Hepatic stellate cell (primary cell): ENCODE measurements at regions not wholly inside any gene's neighbourhood (a gene's known extent, or its start where the extent isn't known, plus 50 kb on each side); places are given as distances from the start of the nearest gene placed in this dataset.

Experiments used
- DNase-seq: peaks from one replicate; pipeline ENCODE4 v3.0.0; 2011; ENCODE audit warnings: low spot score

DNA sequence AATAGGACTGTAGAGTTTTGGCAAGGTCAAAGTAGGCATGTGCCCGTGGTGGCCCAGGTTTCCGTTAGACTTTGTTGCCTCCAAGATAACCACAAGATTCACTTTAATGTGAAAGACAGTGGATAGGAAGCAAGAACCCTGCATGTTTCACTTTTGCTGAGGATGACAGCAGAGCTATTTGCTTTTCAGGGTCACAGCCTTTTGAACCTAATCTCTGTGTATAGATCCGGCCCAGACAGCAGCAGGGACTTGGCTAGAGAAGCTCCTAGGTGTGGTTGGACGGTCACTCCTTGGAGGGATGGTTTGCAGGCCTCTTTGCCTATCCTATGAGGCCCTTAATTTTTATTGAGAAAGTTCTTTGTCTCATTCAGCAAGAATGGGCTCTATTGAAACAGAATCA lies 538.8 kb downstream of the HACE1 start:
- DNase-seq: no peak

DNA sequence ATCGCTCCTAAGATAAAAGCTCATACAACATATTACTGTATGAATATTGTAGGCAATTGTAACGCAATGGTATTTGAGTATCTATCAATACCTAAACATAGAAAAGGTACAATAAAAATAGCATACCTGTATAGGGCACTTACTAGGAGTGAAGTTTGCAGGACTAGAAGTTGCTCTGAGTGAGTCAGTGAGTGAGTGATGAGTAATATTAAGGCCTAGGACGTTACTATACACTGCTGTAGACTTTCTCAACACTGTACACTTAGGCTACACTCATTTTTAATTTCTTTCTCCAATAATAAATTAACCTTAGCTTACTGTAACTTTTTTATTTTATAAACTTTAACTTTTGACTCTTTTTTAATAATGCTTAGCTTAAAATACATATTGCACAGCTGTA lies 546.9 kb downstream of the HACE1 start:
- no peak for DNase-seq

DNA sequence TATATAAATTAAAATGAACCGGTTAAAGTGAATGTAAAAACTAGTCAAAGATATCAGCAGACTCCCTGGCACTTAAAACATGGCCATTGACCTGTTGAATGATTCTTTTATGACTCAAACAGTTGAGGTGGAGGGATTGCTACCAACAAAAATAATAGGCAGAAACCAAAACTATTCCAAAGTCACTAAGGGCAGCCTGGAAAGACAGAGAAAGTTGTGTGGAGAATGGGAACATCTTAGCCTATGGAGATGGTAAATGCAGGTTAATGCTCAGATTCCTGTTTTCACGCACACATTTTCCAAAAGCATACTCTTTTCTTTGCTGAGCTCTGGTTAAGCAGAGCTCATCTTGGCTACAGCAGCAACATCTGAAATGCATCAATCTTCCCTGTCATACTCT lies 553.5 kb downstream of the HACE1 start:
- DNase-seq: no peak

DNA sequence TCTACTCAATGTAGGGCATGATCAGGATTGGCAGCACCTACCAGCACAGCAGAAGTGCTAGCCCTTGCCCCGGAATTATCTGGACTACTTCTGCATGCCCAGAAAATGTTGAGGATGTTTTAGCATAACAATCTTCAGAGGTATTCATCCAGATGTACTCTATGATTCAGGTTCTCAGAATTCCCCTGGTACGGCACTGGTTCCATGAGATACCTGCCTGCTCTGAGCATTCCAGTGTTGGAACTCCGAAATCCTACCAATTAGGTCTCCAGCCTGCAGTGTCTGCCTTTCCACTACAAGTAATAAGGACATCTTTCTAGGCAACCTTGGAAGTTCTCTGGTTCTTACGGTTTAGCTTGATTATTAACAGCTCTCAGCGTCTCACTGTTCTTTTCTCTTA lies 554.5 kb downstream of the HACE1 start:
- no peak for DNase-seq

DNA sequence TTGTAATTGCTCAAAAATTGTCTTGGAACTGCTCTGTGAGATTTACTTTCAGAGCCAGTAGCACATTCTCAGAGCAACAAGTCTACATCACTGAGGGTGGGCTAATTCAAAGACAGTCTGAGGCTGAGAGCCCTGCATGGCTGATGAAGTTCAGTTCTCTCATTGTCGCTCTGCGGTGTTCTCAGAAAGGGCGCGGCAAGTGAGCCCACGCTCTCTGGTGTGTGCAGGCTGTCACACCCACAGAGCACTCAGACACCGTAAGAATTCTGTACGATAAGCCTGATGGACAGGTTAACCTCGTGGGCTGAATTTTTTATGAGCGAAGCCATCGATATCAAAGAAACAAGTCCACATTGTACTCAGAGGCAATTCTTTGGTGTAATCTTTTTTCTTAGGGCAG lies 557.8 kb downstream of the HACE1 start:
- no peak for DNase-seq

DNA sequence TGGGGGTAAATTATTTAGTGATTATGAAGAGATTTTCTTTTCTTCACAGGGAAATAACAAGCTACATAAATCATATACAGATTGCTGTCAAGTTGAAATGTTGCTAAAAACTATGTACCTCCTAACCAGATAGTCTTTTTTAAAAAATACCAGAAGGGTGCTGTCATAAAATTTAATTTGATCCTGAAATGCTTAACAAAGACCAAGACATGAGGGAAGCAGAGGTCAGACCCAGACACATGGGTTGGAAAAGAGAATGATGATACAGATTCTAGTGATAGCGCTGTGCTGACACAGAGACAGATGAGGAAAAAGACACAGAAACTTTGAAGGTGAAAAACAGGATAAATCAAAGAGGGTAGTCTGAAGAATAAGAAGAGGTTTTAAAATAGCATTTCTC lies 573.1 kb downstream of the HACE1 start:
- DNase-seq: no peak

DNA sequence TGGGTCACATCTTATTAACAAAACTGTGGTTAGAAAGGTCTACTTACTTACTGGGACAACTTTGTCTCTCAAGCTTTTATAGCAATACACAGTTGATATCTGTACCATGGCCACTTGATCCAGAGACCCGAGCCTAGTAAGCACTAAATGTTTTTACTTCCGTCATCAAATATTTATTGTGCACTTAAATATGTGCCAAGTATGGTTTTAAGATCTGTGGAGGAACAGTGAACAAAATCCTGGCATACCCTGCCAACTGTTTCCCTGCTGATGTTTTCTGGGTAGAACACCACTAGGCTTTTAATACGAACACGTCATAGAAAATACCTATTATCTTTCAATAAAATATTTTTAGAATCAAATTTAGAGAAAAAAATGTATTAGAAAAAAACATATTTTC lies 574.8 kb downstream of the HACE1 start:
- no peak for DNase-seq

DNA sequence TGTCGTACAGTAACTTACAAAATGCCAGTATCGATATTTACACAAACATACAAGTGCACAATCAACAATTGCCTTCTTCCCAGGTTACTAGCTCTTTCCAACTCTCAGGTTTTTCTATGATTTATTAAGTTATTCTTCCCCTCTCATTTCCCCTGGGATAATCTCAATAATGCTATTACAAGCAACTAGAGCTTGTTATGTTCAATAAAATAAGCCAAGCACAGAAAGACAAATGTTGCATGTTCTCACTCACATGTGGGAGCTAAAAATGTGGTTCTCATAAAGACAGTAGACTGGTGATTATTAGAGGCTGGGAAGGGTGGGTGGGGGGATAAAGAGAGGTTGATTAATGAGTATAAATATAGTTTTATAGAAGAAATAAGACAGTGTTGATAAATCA lies 577.1 kb downstream of the HACE1 start:
- DNase-seq: no peak

DNA sequence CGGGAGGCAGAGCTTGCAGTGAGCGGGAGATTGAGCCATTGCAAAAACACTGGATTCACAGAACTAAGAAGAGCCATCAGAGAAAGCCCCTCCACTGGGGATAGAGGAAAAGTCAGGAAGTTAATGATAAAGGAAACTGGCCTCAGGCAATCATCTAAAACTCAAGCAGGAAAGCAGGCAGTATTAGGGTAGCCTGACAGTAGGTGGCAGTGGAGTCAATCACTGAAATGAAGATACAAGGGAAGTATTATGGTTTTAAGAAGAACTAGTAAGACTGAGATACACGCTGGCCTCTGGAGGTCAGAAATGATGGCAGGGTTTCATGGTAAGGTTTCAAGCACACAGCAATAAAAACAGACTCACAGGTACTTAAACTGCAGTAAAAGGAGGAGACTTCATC lies 578.3 kb downstream of the HACE1 start:
- DNase-seq: no peak

DNA sequence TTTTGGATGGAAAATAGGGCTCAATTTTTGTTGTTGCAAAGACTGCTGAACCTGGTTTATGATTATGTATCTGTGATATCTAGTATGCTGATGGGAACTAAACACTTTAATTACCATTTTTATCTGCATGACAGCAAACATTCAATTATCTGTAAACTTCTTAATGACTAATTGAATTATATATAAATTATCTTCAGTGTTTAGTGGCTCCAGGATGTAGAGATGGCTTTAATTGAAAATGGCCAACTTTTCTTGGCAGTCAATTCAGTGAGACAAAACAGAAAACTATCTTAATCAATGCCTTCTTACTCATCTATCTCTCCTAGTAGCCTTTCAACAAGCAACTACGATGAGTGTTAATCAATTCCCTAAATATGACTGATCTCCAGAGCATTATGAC lies 591.3 kb downstream of the HACE1 start:
- DNase-seq: no peak

DNA sequence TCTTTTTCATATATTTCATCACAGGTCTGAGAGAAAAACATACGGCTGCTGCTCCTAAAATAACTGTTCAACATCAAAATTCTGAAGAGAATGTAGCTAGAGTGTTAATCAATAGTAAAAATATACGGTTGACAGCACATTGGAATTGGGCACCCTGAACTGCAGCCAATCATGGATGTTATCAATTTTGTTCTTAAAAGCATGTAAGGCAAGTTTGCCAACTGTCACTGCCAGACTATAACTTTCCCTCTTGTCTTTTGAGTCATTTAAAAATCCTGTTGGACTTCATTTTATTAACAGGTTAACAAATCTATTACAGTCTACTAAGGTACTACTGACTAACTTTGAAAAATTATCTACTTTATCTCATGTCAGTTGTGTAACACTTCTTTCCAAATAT lies 592.8 kb downstream of the HACE1 start:
- DNase-seq: no peak

DNA sequence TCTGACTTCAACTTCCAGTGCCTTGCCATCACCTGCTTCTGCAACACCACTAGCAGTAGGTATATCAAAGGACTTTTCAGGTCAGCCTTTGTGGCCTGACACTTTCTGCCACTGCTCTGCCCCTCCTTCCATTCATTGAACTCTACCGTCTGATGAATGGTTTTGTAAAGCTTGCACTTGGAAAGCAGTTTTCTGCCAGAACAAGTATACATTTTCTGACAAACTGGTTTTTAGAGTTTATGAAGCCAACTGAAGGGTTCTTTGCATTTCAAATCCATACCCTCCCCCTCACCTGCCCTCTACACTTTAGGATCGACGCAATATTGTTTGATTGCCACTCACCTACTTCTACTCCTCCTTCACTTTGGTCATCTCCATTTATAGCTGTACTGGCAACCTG lies 603.1 kb downstream of the HACE1 start:
- no peak for DNase-seq

DNA sequence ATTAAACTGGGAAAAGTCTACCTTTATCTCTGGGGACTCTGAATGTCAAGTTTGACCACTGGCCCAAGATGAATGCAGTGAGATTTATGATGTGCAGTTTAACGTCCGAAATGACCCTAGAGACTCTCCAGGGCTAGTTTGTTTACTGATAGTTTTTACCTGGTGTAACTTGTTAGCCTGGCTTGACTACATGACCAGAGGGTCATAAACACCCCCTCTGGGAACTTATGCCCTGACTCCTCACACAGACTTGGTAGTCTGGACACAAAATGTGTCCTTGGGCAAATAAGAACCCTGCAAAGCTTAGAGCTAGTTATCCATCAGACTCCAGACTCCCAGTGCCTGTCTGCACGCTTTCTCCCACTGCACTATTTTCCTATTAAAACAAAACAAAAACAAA lies 606.5 kb downstream of the HACE1 start:
- no peak for DNase-seq

DNA sequence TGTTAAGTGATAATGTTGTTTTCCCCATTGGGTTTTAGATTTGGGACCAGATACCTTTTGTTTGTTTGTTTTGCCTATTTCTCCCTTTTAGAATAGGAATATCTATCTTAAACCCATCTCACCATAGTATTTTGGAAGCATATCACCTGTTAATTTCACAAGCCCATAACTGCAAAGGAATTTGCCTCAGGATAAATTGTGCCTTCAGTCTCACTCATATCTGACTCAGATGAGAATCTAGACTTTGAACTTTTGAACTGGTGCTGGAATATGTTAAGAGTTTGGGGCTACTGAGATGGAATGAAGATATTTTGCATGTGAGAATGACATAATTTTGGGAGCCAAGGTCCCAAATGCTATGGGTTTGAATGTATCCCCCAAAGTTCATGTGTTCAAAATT lies 607.4 kb downstream of the HACE1 start:
- no peak for DNase-seq

DNA sequence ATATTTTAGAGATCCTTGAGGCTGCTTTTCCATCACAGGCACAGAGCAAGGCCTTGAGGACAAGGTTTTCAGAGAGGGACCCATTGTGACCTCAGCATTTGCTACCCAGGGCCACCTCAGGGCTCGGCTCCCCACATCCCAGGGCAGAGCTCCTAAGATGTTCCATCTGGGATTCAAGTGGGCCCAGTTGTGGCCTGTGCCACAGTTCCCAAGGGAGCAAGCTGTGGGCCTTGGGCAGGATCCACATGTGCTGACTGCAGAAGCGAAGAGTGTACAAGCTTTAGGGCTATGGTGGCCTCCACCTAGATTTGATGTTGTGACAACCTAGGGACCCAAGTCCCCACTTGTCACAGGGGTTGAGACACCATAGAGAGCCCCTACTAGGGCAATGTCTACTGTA lies 608.1 kb downstream of the HACE1 start:
- DNase-seq: no peak

DNA sequence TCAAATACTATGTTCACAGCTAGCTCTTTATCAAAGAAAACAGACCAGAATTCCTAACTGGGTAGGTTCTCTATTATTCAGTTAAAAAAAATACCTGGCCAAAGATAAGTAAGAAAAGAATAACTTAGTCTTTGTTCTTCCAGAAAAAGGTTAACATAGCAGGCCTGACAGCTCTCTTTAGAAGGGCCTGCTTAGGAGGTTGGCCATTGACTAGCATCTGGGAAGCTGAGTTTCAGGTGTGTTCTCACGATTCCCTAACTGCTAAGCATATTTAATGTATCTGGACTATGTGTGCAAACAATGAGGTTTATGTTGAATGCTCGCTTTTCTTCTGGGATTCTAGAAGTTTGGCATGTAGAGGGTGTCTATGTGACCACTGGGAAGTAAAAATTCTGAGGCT lies 618.9 kb downstream of the HACE1 start:
- DNase-seq: no peak

DNA sequence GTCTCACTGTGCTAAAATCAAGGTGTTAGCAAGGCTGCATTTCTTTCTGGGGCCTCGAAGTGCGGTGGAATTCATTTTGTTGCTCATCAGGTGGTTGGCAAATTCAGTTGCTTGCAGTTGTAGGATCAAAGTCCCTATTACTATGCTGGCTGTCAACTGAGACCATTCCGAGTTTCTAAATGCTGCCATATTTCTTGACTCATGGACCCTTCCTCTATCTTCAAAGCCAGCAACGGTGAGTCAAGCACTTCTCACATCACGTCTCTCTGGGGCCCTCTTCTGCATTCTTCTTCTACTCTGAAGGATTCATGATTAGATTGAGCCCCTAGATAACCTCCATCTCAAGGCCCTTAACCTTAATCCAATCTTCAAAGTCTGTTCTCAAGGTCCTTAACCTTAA lies 619.7 kb downstream of the HACE1 start:
- DNase-seq: no peak

DNA sequence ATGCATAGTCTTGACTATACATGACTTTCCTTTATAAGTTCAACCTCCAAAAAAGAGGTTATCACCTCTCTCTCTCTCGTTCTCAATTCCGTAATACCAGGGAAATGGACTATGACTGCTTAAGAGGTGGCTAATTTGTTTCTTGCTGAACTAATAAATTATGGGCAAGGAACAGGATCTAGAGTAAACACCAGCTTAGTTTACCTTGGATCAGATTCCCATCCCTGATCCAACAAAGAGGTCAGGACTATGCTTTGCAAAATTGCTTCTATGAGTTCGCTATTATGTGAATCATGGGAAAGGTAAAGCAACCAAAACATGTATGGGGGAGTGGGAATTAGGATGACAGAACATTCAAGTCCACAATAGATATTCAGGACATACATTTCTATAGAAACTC lies 630.7 kb downstream of the HACE1 start:
- DNase-seq: no peak

DNA sequence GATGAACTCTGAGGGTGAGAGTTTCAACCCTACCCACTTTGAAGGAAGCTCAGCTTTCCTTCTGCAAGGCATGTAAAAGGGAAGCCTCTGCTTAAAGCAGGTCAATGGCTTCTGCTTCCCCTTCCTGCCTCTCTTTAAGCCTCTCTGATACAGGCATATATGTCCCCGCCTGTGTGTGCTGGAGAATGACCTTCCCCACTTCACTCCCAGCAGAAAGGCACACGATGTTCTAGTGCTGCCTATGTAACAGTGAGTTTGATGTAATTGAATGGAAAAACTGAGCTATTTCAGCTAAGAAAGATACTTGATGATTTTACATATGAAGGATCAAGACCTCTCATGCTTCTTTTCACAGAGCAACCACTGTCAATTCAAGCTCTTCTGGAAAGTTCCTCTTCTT lies 632.2 kb downstream of the HACE1 start:
- DNase-seq: no peak

DNA sequence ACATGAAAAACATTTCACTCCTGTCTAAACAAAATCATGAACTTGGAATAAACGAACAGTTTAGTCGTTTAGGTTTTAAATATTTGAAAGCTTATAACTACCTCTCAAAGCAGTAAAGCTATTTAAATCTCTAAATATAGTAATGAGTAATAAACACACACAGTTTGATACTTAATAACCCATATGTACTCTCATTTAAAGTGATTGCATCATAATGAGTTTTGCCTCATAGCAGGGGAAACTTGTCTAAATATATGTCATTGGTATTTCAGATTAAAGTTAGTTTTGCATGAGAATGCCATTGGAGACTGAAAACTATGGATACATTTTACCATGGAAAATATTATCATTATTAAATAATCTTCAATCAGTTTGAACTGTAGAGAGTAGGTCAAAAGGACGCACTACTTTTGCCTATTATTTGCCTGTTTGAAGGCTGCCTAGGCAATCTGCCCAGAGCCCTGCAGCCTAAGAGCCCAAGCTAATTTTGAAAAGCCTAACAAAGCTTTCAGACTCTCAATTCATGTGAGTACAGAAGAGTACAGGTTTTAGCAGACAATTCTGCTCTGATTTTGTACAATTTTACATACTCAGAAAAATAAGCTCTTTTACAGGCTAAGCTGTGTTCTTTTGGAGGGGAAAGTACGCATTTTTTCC lies 632.8 kb downstream of the HACE1 start:
- DNase-seq: no peak

DNA sequence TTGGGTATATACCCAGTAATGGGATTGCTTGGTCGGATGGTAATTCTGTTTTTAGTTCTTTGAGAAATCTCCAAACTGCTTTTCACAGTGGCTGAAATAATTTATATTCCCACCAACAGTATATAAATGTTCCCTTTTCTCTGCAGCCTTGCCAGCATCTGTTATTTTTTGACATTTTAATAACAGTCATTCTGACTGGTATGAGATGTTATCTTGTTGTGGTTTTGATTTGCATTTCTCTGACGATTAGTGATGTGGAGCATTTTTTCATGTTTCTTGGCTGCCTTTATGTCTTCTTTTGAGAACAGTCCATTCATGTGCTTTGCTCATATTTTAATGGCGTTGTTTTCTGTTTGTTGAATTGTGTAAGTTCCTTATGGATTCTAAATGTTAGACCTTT lies 641.6 kb downstream of the HACE1 start:
- DNase-seq: no peak

DNA sequence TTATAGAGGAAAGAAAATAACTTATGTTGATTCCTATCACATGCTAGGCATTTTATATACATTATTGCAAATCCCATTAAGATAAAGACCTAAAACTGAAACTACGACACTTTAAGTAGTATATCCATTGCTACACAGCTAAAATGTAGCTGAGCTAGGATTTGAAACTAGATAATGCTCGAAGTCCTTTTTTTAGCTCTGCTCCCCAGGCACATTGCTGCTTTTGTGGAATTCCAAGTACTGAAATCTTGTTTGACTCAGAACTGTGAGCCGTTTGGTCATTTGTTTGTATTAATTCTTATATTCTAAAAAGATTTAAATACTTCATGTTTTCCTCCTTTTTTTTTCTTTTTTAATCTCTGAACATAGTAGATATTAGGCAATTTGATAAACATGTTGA lies 644.8 kb downstream of the HACE1 start:
- no peak for DNase-seq

DNA sequence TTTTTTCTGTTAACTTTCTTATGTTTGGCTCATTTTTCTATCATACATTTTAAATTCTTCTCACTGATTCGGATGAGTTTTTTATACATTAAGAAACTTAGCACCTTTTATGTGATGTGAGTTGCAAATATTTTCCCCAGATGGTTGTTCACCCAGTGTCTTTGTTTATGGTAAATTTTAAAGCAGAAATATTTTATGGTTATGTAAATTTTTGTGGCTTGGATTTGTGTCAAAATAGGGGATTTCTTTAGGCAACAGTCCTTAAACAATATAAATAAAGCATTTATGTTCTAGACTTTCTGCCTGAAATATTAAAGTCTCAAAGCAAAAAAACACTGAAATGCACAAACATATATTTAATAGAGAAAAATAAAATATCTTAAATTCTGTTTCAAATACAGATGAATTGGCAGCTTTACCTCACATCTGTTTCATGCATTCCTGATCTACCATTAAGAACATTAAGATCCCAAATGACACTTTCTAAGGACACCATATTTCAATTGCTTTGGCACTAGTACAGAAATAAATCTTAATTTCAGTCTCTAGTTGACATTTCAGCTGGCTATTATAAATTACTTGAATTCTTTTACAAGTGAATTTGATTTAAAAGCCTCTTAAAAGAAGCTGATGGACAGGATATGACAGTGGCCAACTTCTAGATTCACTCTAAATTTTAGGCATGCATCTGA lies 646.6 kb downstream of the HACE1 start:
- no peak for DNase-seq

DNA sequence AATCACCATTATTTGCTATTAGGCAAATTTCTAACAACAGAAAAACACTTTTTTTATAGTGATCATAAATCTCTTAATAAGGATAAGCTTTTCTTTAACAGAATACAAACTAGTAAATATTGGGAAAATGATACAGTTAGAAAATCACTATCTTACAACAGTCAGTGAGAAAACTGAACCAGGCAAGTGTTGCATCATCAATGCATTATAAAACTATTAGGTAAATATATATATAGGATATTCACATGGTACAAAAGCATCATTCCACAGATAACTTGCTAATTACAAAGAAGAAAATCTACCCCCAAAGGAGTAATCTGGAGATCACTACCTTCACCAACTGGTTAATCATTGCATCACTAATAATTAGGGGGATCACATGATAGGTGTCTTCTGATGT lies 652.1 kb downstream of the HACE1 start:
- no peak for DNase-seq
